Esophagus muscularis mucosa (tissue), 4 donors: ENCODE measurements at regions not wholly inside any gene's neighbourhood (a gene's known extent, or its start where the extent isn't known, plus 50 kb on each side); places are given as distances from the start of the nearest gene placed in this dataset.

Experiments used
- DNase-seq: peaks from one replicate; pipeline ENCODE4 v3.0.0-alpha.2; 2017; ENCODE audit errors: extremely low spot score
- H3K27ac ChIP-seq, 4 donors: fragments of 200-600 bp; sonication (generic); replicated peaks in 1 of 4; 1 replicate in 3 of 4; 2 replicates in 1 of 4; pipeline ENCODE4 v1.5.1; 2016 to 2019; ENCODE audit warnings: mild to moderate bottlenecking in 1 of 4
- H3K27me3 ChIP-seq, 4 donors: fragments of 200-600 bp; sonication (generic); one replicate each; pipeline versions ENCODE4 v1.5.1 to v1.6.0; 2016 to 2019
- H3K36me3 ChIP-seq, 4 donors: fragments of 200-600 bp; sonication (generic); one replicate each; pipeline ENCODE4 v1.5.1; 2016 to 2019
- H3K4me1 ChIP-seq, 4 donors: fragments of 200-600 bp; sonication (generic); one replicate each; pipeline ENCODE4 v1.5.1; 2016 to 2019
- H3K4me3 ChIP-seq, 4 donors: fragments of 200-600 bp; sonication (generic); 1 replicate in 2 of 4; 2 replicates in 2 of 4; pipeline ENCODE4 v1.5.1; 2016 to 2019; ENCODE audit warnings: mild to moderate bottlenecking in 4 of 4, moderate library complexity in 1 of 4
- H3K9me3 ChIP-seq, 4 donors: fragments of 200-600 bp; sonication (generic); 1 replicate in 3 of 4; 2 replicates in 1 of 4; pipeline ENCODE4 v1.5.1; 2016 to 2019
- EP300 ChIP-seq: sonication (generic); formaldehyde crosslinking; IDR thresholded peaks from one replicate; pipeline ENCODE4 v1.6.1; 2017; ENCODE audit warnings: antibody characterized with exemption
- POLR2A ChIP-seq: fragments of 450-650 bp; IDR thresholded peaks from one replicate; pipeline ENCODE4 v1.6.1; 2017; ENCODE audit warnings: antibody characterized with exemption, moderate library complexity, mild to moderate bottlenecking, low read depth
- POLR2AphosphoS5 ChIP-seq, 2 donors: sonication (generic); formaldehyde crosslinking; IDR thresholded peaks; one replicate each; pipeline ENCODE4 v1.6.1; 2017; ENCODE audit warnings: antibody characterized with exemption in 2 of 2
- WGBS: methylation state at CpG from one replicate; pipeline ENCODE4 v1.1.5; 2018; 5-methylcytosine and 5-hydroxymethylcytosine counted together
- intact Hi-C: fragments of 100-400 bp; cut with DNase I; formaldehyde crosslinking; loops from one replicate; pipeline ENCODE4 v1.15.1; 2023
- TF ChIP-seq, protein P1 (sequence below), 3 experiments: fragments of 200-600 bp in 2 of 3; fragments of 450-650 bp in 1 of 3; sonication (generic) in 2 of 3; IDR thresholded peaks; one replicate each; pipeline ENCODE4 v1.5.1; 2017 to 2019; ENCODE audit warnings: antibody characterized with exemption in 3 of 3, mild to moderate bottlenecking in 2 of 3, moderate library complexity in 1 of 3

DNA sequence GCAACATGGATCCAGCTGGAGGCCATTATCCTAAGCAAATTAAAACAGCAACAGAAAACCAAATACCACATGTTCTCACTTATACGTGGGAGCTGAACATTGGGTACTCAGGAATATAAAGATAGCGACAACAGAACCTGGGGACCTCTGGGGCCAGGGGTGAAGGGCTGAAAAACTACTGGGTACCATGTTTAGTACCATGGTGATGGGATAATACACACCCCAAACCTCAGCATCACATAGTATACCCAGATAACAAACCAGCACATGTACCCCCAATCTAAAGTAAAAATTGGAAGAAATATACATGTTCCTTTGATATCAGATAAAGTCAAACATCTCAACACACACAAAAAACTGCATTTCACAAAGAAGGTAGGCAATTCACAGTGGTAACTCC, 876.2 kb downstream of the TBL1XR1 start:
- Histone ChIP-seq H3K27ac (no peak overlapping the region), H3K36me3 (no peaks in the 10 kb centered on the region), H3K4me3 (no peak overlapping the region), H3K4me1 (no peaks in the 10 kb centered on the region), H3K9me3 (no peaks in the 10 kb centered on the region), H3K27me3 (no peaks in the 10 kb centered on the region)
- 82% methylated on average over 2 of the region's 2 CpGs for WGBS
- TF ChIP-seq, protein P1, sequence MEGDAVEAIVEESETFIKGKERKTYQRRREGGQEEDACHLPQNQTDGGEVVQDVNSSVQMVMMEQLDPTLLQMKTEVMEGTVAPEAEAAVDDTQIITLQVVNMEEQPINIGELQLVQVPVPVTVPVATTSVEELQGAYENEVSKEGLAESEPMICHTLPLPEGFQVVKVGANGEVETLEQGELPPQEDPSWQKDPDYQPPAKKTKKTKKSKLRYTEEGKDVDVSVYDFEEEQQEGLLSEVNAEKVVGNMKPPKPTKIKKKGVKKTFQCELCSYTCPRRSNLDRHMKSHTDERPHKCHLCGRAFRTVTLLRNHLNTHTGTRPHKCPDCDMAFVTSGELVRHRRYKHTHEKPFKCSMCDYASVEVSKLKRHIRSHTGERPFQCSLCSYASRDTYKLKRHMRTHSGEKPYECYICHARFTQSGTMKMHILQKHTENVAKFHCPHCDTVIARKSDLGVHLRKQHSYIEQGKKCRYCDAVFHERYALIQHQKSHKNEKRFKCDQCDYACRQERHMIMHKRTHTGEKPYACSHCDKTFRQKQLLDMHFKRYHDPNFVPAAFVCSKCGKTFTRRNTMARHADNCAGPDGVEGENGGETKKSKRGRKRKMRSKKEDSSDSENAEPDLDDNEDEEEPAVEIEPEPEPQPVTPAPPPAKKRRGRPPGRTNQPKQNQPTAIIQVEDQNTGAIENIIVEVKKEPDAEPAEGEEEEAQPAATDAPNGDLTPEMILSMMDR (IDR thresholded peaks at IDR 0.05) = no peak
- no peak for TF ChIP-seq POLR2A
- TF ChIP-seq POLR2AphosphoS5 (IDR thresholded peaks at IDR 0.05) = no peak
- no peak for TF ChIP-seq EP300
- intact Hi-C loops = no loop called here
- no peak for DNase-seq

DNA sequence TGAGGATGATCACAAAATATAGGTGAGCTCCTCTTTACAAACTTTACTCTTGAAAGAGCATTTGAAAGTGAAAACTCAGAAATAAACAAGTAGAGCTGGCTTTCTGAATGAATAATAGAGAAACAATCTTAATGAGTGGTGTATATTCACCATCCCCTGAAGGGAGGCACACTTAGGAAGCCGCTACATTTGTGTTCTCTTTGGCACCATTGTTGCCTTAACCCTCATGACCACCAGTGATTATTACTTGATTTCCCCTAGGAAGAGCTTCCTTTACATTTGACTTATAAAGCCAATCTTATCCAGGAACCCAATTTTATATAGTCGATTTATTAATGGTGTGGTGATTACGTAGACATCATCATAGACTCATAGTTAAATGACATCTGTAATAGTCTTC, 883.9 kb downstream of the TBL1XR1 start:
- DNase-seq = no peak
- no peak for TF ChIP-seq POLR2A
- WGBS = 82% methylated on average over 3 of the region's 3 CpGs
- intact Hi-C loops = no loop called here
- Histone ChIP-seq H3K36me3 (no peaks in the 10 kb centered on the region), H3K9me3 (no peaks in the 10 kb centered on the region), H3K27me3 (no peaks in the 10 kb centered on the region), H3K4me1 (no peaks in the 10 kb centered on the region), H3K27ac (no peak overlapping the region), H3K4me3 (no peak overlapping the region)

DNA sequence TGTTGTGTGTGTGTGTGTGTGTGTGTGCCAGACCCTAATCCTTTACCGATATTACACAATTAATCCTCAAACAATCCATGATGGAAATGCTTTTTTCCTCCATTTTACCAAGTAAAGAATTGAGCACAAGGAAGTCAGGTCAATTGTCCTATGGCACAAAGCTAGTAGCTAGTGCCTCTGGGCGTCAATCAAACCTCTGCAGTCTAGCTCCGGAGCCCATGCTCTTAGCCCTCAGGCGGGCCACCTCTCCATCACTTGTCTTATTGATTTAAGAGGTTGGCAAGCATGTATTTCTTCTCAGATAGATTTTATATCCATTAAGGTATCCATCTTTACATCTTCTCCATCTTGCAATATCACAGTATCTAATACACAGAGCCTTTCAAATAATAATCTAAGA, 886.6 kb downstream of the TBL1XR1 start:
- Histone ChIP-seq H3K36me3 (no peaks in the 10 kb centered on the region), H3K4me3 (no peak overlapping the region), H3K9me3 (no peaks in the 10 kb centered on the region), H3K27me3 (no peaks in the 10 kb centered on the region), H3K27ac (no peak overlapping the region), H3K4me1 (no peaks in the 10 kb centered on the region)
- 91% methylated on average over 4 of the region's 4 CpGs for WGBS
- intact Hi-C loops = no loop called here
- no peak for DNase-seq
- no peak for TF ChIP-seq POLR2A
- TF ChIP-seq, protein P1 (IDR thresholded peaks at IDR 0.05) = no peak
- TF ChIP-seq POLR2AphosphoS5 (IDR thresholded peaks at IDR 0.05) = no peak
- no peak for TF ChIP-seq EP300

DNA sequence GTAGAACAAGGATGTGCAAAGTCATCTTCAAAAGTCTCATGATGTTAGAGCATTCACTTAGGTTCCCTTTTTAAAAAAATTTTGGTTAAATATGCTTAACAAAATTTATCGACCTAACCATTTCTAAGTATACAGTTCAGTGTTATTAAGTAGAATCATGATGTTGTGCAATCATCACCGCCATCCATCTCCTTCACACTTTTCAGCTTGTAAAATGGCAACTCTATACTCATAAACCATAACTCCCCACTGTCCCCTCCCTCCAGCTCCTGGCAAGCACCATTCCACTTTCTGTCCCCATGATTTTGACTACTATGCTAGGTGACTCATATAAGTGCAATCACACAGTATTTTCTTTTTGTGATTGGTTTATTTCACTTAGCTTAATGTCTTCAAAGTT, 895.0 kb downstream of the TBL1XR1 start:
- H3K27ac ChIP-seq = no peak overlapping the region
- DNase-seq = no peak
- intact Hi-C loops = no loop called here
- H3K36me3 ChIP-seq = no peaks in the 10 kb centered on the region
- H3K4me3 ChIP-seq = no peak overlapping the region
- H3K4me1 ChIP-seq = no peaks in the 10 kb centered on the region
- WGBS = 93% methylated on average over 2 of the region's 2 CpGs
- TF ChIP-seq EP300 (no peak), POLR2A (no peak), POLR2AphosphoS5 (IDR thresholded peaks at IDR 0.05) (no peak)
- H3K9me3 ChIP-seq = no peaks in the 10 kb centered on the region
- no peaks in the 10 kb centered on the region for H3K27me3 ChIP-seq

DNA sequence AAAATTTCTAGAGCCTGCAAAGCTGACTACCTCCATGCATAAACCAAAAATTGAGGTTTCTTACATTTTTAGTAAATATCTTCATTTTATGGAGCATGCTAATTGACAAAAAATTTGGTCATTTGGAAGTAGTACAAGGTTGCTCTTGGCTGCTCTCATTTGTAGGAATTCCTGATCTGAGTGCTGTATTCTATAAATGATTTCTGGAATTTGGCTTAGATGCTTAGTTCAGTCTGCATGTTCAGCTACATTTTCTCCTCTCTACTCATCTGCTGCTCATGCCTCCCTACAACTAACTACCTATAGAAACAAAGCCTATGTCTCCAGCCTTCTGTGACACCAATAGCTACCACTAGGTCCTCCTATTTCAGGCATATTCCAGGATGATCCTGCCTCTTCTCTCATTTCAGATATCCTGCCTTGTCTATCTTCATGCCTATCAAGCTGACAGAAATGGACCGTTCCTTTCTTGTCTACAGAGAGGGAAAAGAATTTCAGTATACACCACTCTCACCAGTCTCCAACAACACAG, 901.1 kb downstream of the TBL1XR1 start:
- Histone ChIP-seq H3K27ac (no peak overlapping the region), H3K9me3 (no peaks in the 10 kb centered on the region), H3K36me3 (no peaks in the 10 kb centered on the region), H3K27me3 (no peaks in the 10 kb centered on the region), H3K4me3 (no peak overlapping the region), H3K4me1 (no peaks in the 10 kb centered on the region)
- TF ChIP-seq EP300 = no peak
- TF ChIP-seq POLR2AphosphoS5 (IDR thresholded peaks at IDR 0.05) = no peak
- no peak for TF ChIP-seq POLR2A
- TF ChIP-seq, protein P1 (IDR thresholded peaks at IDR 0.05) = no peak
- DNase-seq = no peak
- 85% methylated on average over 1 of the region's 1 CpG for WGBS
- intact Hi-C loops = no loop called here

DNA sequence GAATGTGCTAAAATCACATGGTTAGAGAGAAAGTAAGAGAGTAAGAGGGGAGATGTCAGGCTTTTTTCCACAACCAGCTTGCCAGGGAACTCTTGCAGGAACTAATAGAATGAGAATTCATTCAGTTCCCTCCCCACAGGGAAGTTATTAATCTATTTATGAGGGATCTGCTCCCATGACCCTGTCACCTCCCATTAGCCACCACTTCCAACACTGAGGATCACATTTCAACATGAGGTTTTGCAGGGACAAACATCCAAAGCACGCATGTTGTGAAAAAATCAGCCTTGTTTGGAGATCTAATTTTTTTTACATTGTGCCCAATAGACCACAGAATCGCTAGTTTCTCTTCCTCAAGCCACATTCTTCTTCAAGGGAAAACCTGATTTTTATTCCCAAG, 904.0 kb downstream of the TBL1XR1 start:
- intact Hi-C loops = no loop called here
- Histone ChIP-seq H3K4me3 (no peak overlapping the region), H3K27me3 (no peaks in the 10 kb centered on the region), H3K27ac (no peak overlapping the region), H3K36me3 (no peaks in the 10 kb centered on the region), H3K4me1 (no peaks in the 10 kb centered on the region), H3K9me3 (no peaks in the 10 kb centered on the region)
- TF ChIP-seq POLR2A (no peak), EP300 (no peak), POLR2AphosphoS5 (IDR thresholded peaks at IDR 0.05) (no peak)
- TF ChIP-seq, protein P1 (IDR thresholded peaks at IDR 0.05) = no peak
- no peak for DNase-seq
- WGBS = 83% methylated on average over 2 of the region's 2 CpGs
